ENCODE measurements at regions not wholly inside any gene's neighbourhood (a gene's known extent, or its start where the extent isn't known, plus 50 kb on each side); places are given as distances from the start of the nearest gene placed in this dataset.
A peak's percentile ranks its signal among the peaks of the same experiment; 100 is the strongest.
"Not testable (repeated sequence)": the region's sequence is repeated elsewhere in the genome, so short reads cannot be mapped to it uniquely, and the experiment has no call there.

DNA sequence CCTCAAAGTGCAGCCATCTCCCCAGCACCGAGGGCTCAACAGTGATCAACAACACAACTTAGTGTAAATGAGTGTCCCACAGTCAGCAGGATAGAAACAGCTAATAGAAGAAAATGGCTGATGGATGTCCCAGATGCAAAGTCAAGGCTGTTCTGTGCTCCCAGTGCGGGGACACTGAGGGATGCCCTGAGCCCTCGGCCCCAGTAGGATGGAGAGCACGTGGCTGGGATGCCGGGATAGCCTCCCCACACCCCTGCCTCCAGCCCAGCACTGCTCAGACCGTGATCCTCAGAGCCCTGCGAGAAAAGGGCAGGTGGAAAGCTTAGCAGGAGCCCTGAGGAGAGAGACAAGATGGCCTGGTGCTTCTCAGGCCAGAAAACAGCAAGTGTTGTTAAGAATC is 243.9 kb upstream of the TCERG1L start:
- intact Hi-C loops (cut with DNase I), result no loop called here
- no peak for DNase-seq

DNA sequence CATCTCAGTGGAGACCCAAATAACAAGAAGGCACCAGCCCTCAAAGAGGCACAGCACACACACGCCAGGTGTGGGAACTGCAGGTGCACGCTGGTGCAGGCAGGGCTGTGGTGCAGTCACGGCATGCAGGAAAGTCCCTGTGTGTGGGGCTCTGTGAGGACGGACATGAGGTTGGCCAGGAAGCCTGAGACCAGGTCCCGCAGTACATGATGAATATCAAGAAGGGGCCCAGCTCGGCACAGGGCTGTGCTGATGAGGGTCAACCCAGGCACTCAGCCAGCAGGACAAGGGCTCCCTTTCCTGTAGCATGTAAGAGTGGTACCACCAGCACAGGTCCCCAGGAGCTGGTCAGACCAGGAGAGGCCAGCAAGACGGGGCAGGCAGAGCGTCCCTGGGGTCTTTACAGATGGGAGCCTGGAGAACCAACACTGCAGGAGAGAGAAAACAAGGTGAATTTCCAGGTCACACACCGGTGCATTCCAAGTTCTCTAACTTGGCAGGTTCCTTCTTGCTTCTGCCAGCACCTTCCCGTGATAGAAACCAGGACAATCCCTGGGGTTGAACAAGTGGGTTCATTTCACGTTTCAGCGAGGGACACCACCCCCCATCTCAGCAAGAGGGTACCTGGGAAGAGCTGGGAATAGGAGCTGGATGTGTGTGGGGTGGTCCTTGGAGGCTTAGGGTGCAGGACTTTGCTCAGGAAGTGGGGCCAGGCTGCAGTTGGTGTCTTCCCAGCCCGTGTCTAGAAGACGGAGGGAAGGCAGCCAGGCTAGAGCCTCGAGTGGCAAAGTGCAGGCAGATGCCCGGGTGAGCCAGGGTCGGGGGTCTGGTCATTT is 244.8 kb upstream of the TCERG1L start:
- intact Hi-C loops (cut with DNase I), result no loop called here
- DNase-seq, result no peak

DNA sequence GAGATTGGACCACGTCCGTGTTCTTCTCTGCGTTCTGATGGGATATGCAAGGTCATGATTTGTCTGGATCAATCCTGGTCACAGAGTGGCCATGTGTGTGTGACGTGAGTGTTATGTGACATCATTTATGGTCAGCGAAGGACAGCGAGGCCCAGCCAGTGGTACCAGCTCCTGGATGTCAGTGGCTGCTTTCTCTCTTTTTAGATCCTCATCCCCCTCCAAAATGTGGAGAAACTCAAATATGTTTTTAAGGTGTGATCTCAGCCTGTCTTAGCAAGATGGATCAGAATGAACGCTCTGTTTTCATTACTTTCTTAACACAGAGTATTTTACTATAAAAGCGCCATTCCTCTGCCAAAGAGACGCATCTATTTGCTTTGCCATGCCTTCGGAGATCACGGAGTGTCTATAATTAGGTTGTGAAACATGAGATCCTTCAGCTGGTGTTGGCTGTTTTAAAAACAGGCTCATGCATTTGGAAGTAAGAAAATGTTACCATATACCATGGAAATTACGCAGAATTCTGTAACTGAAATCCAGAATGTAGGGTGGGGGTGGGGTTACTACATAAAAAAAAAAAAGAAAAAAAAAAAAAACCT is 245.5 kb upstream of the TCERG1L start:
- no peak for DNase-seq
- intact Hi-C loops (cut with DNase I), result no loop called here

DNA sequence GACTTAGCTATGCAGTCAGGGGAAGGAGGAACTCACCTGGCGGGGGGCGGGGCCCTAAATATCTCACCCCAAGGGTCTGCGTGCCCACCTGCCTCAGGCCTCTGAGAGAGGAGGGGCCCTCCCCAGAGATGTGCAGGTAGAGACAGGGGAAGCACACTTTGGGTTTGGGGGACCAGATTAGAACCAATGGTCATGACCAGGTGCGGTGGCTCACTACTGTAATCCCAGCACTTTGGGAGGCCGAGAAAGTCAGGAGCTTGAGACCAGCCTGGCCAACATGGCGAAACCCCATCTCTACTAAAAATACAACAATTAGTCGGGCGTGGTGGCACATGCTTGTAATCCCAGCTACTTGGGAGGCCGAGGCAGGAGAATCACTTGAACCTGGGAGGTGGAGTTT is 246.4 kb upstream of the TCERG1L start:
- intact Hi-C loops (cut with DNase I); DNase-seq: not testable (repeated sequence)

DNA sequence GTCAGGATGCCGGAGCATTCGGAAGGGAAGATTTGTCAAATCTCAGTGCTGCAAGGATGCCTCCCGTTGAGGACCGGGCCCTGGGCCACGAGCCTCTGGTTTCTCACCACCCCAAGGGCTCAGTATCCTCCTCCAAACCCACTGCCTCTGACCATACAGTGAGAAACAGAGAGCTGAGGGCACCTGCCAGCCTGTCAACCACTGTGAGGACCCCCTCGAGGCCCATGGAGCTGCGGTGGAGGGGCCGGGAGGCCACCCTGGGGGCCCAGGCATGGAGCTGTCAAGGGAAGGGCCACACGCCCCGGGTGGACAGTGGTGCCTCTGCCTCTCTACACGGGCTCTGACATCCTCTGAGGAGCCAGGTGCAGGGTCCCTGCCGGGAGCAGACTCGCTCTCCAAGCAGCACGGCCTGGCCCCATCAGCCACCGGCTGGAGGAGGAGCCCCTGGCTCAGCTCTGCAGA is 248.0 kb upstream of the TCERG1L start:
- DNase-seq, result peak in 1 of 10 donors; percentile 74
- intact Hi-C loops (cut with DNase I), result no loop called here

DNA sequence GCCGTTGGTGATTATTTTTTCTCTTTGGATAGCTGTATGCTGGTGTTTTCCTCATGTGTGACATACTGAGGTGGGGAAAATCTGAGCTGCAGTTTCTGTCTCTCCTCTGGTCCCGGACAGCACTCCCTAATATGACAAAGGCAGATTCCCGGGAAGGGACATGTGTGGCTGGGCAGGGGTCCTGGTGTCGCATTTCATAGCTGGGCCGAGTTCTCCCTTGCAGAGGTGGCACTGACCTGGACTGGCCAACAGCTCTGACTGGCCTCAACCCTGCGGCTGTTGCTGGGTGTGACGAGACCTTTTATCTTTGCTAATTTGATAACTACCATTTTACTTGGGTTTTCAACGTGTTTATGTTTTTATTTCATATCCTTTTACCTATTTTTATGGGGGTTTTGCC is 248.6 kb upstream of the TCERG1L start:
- intact Hi-C loops (cut with DNase I), result no loop called here
- peak in 1 of 10 donors; percentile 24 for DNase-seq

DNA sequence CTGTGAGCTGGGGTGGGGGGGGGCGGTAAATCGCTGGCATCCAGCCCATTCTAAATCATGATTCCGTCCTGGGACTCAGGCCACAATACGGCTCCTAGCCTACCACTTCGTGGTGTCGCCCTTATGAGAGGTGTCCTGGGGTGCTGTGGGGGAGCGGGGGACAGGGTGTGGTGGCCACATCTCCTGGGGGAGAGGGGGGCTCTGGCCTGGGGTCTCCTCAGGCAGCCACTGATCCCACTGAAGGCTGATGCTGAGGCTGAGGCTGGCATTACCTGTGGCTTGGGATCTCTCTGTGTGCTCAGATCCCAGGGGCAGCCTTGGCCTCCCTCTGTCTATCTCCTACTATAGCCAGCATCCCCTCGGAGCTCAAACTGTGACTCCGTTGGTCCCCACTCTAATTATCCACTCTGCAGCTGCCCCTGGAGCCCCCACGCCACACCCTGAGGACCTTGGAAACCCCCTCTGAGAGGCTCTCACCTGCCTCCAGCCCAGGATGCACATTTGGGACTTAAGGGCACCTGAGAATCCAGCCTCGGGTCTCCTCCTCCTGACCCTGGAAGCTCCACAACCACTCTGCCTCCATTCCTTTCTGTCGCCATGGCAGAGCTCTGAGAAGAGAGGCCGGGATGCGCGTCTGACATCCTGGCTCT is 249.3 kb upstream of the TCERG1L start:
- intact Hi-C loops (cut with DNase I), result no loop called here
- peak in 1 of 10 donors; percentile 25 for DNase-seq

DNA sequence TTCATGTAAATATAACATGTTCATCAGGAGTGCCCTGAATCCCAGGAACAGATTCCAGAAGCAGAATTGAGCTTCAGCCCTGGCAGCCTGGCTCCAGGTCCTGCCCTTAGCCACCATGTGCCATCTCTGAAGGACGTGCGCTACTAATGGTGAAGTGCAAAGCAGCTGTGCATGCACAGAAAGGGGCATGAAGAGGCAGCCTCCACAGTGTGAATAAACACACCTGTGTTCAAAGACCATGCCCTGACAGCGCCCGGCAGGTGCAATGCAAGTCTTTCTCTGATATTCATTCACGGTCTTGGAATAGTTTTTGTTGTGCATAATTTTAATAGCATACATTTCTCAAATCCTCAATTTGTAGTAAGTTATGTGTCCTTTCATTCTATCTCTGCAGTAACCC is 250.4 kb upstream of the TCERG1L start:
- DNase-seq, result peak in 1 of 10 donors; percentile 14
- intact Hi-C loops (cut with DNase I), result no loop called here

DNA sequence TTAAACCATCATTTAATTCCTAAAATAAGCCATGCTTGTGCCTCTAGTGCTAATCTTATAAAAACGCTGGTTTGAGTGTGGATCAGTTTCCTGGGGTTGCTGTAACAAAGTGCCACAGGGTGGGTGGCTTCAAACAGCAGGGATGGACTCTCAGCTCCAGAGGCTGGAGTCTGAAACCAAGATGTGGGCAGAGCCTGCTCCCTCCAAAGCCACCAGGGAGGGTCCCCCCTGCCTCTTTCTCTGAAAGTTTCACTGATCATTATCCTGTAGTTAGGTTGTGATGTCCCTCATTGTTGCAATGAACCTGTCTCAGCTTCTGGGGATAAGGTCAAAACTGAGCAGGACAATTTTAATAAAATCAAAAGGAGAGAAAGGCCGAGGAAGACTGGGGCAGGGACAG is 251.9 kb upstream of the TCERG1L start:
- DNase-seq, result peak in 1 of 10 donors; percentile 8

DNA sequence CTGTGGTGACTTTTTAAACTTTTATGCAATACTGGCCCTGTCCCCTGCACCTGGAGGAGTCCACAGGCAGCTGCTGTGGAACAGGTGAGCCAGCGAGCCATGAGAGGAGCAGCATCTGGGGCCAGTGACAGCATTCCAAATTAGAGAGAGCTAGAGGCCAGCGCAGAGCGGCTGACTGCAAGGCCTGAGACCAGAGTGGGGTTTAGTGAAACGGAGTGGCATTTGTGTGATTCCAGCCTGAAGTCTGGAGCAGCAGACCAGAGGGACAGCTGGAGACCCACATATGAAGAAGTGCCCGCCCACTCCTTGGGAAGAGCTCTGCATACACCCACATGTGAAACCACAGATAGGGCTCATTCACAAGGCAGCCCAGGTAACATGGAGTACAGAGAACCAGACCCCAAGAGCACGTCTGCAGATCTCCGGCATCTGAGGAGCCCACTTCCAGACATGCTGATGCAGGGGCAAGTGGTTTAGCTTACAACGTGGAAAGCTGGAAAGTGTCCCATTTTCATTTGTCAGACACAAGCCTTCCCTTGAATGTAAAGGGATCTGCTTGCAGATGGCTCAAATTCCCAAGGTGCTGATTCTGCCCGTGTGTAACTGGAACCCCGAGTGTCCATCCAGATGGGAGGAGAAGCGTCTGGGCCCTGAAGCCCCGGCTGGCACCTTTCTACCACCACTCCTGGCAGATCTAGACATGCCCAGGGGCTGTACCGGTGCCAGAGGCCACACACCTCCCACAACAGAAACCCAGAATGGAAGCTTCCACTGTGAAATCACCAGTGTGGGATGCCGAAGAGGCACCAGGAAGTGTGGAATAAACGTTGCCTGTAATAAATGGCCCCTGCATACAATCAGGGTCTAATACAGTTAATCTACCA is 256.0 kb upstream of the TCERG1L start:
- intact Hi-C loops (cut with DNase I), result no loop called here
- peak in 1 of 10 donors; percentile 72 for DNase-seq

More for the DNA sequence above, 251.9 kb upstream of the TCERG1L start:
- intact Hi-C loops (cut with DNase I), result no loop called here

DNA sequence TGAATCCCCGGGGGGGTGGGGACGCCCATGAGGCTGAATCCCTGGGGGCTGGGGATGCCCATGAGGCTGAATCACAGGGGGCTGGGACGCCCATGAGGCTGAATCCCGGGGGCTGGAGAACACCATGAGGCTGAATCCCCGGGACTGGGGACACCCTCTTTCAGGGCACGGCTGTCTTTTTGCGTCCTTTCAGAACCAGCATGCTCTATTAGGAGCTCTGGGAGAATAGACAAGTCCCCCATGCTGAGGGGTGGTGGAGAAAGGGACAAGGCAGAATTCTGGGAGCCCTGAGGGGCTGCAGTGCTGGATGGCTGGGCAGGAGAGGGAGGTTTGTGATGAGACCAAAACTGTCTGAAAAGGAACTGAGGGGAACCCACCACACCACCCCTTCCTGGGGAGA is 257.3 kb upstream of the TCERG1L start:
- peak in 1 of 10 donors; percentile 41 for DNase-seq
- intact Hi-C loops (cut with DNase I), result no loop called here

DNA sequence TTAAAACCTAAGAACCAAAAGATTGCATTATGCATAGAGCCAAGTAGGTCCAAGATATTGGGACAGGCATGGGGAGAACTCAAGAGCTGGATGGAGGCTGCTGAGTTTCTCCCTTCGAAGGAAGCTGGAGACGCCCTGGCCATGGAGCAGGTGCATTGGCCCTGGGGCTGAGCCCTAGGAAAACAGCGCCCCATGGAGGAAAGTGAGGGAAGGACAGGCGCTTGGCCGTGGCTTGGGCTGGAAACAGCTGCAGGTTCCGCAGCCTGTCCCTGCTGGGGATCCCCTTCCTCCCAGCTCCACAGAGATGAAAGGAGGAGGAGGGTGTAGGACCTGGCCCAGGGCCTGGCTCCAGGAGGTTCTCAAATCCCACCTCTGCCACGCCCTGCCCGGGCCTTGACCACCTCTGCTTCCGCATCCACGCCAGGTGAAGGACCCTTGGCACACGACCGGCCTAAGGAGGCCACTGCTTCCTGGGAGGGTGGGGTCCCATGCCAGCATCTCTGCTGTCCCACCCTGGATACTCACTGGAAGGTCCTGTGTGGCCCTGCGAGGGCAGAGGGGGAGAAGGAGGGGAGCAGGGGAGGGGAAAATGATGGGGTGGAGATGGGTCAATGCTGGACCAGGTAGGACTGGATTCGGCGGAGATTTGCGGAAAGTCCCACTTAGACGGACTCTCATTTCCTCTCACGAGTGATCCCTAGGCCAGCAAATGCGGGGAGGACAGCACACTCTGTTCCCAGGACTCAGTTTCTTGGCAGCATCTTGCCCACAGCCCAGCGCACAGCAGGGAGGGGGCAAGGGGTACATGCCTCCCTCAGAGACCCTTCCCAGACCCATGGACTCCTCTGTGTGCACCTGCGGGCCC is 258.6 kb upstream of the TCERG1L start:
- DNase-seq, result peak in 1 of 10 donors; percentile 52
- intact Hi-C loops (cut with DNase I), result no loop called here

DNA sequence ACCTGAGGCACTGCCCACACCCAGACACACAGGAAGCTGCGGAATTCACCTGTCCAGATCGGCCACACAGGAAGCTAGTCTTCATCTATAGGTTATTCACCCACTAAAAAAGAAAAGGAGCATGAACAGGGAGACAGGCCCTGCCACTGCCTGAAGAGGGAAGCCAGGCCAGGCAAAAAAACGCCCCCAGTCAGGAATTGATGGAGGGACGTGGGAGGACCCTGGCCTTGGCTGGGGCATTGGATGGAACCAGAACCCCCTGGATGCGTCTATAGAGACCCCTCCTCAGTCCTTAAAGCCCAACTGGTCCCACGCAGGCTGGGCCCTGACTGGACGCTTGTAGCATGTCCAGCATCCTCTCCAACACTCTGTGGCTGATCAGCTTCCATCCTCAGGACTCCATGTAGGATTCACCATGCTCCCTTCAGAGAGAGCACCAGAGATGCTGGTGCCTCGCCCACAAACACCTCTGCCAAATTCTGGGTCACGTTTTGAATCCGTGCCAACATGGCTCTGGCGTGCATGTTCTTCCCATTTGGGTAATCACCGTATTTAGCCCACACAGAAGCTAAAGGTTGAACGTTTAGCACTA is 259.3 kb upstream of the TCERG1L start:
- peak in 2 of 10 donors; percentile 3 to 25 for DNase-seq
- intact Hi-C loops (cut with DNase I), result no loop called here

DNA sequence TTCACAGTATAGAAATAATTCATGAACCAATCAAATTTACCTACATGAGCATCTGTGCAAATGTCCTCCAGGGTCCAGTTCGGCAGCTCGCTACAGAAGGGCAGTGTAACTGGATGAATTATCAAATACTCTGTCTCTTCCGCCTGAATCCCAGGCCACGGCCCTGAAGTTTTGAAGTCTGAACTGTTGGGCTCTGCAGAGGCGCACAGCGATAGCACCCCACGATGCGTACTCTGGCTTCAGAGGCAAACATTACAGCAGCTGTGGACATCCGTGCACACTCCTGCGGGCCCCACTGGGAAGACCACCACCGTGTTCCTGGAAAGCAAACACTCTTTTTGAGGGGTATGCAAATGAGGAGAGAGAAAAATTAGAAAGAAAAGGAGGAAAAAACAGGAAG is 259.8 kb upstream of the TCERG1L start:
- intact Hi-C loops (cut with DNase I), result no loop called here
- DNase-seq, result peak in 2 of 10 donors; percentile 2 to 61

DNA sequence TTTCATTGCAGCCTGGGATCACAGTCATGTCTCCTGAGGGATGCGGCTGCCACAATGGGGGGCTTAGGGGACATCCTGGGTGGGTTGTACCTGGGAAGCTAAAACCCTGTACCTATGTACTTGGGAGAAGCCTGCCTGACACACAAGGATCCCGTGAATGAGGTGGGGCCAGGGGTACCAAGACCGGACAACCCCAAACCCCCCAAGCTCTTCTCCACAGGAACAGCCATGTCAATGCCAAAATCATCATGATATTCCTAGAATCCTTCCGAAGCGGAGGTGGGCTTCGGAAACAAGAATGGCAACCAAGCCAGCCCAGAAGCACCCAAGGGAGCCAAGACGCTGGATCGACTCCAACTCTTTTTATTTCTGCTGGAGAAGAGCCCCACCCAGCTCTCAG is 260.3 kb upstream of the TCERG1L start:
- peak in 3 of 10 donors; percentile 1 to 22 (median 2) for DNase-seq
- intact Hi-C loops (cut with DNase I), result no loop called here

DNA sequence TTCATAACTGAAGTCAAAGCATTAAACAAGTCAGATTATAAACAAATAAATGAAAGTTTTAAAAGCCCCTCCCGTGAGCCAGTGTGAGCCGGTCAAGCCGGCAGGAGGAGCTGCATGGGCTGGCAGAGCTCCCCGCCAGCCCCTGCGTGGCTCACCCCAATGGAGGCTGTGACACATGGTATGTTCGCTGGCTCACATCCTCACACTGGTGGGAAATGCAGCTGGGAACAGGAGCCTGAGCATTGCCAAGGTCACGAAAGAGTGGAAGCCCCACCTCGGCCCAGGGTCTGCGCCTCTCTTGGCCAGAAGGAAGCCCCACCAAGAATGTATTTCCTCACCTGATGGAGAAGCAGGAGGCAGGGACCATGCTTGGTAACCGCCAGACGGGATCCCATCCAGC is 261.7 kb upstream of the TCERG1L start:
- intact Hi-C loops (cut with DNase I), result no loop called here
- DNase-seq, result peak in 1 of 10 donors; percentile 80

DNA sequence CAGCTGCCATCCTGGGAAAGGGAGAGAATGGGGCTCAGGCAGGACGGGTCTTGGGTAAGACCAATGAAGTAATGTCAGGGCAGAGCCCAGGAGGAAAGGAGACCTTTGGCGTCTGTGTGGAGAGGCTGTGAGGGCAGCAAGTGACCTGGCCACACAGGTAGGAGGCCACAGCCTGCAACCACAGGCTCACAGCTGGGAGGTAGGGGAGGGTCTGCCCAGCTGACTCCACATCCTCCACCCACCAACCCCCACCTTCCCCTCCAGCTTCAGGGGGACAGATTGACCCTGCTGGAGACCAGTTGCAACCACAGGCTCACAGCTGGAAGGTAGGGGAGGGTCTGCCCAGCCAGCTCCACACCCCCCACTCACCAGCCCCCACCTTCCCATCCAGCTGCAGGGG is 262.2 kb upstream of the TCERG1L start:
- peak in 1 of 10 donors; percentile 45 for DNase-seq
- intact Hi-C loops (cut with DNase I), result no loop called here

DNA sequence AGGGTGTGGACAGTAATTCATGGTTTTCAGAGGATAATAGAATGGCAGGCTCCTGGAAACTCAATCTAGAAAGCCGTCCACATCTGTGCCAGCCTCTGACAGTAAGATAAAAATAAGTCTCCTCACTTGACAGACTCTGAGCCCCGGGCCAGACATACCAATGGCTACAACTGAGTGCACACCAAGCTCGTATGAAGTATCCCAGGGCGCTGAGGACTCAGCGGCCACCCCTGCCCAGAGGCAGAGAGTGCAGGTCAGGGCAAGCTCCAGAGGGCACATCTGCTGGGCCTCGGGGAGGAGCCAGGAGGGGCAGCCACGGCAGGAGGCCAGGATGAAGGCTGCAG is 262.8 kb upstream of the TCERG1L start:
- no peak for DNase-seq
- intact Hi-C loops (cut with DNase I), result no loop called here

Data from posterior cingulate gyrus (tissue), 11 donors.